Activated B cell treated with CpG ODN at 0.5 μM for 24 hours (primary cell): ENCODE measurements at regions not wholly inside any gene's neighbourhood (a gene's known extent, or its start where the extent isn't known, plus 50 kb on each side); places are given as distances from the start of the nearest gene placed in this dataset.

Experiments used
- ATAC-seq: fragments of 200-7000 bp; cut with Tn5 transposase; one replicate; pipeline ENCODE4 v1.10.0; 2021; ENCODE audit warnings: low read depth, mild to moderate bottlenecking, moderate library complexity
- CTCF ChIA-PET: fragments of 350-600 bp; sonication (Branson Sonifier 250); formaldehyde crosslinking; loops from one replicate; lab custom pipeline; 2021; ENCODE audit warnings: antibody characterized with exemption; lab: Charles Lee
- POLR2A ChIA-PET: fragments of 350-600 bp; sonication (Branson Sonifier 250); formaldehyde crosslinking; loops from one replicate; lab custom pipeline; 2021; ENCODE audit warnings: antibody characterized with exemption; lab: Charles Lee
- DNase-seq: peaks from one replicate; pipeline ENCODE4 v3.0.0; 2022
- H3K27ac Mint-ChIP-seq: one replicate; pipeline ENCODE4 v1.8.0; 2020; ENCODE audit warnings: mixed read lengths
- H3K27me3 Mint-ChIP-seq: one replicate; pipeline ENCODE4 v1.8.0; 2021; ENCODE audit warnings: mixed read lengths
- H3K36me3 Mint-ChIP-seq: one replicate; pipeline ENCODE4 v1.8.0; 2021; ENCODE audit warnings: low read depth, mixed read lengths
- H3K4me1 Mint-ChIP-seq: one replicate; pipeline ENCODE4 v1.8.0; 2021; ENCODE audit warnings: mixed read lengths
- H3K4me3 Mint-ChIP-seq: one replicate; pipeline ENCODE4 v1.8.0; 2020; ENCODE audit warnings: mild to moderate bottlenecking, mixed read lengths
- H3K9me3 Mint-ChIP-seq: one replicate; pipeline ENCODE4 v1.8.0; 2020; ENCODE audit warnings: mixed read lengths
- CTCF ChIP-seq: fragments of 200-600 bp; IDR thresholded peaks from one replicate; pipeline ENCODE4 v1.8.0; 2022; ENCODE audit warnings: antibody characterized with exemption, mild to moderate bottlenecking
- intact Hi-C: fragments of 100-400 bp; cut with micrococcal nuclease; formaldehyde crosslinking; loops from one replicate; pipeline ENCODE4 v1.15.1; 2024

DNA sequence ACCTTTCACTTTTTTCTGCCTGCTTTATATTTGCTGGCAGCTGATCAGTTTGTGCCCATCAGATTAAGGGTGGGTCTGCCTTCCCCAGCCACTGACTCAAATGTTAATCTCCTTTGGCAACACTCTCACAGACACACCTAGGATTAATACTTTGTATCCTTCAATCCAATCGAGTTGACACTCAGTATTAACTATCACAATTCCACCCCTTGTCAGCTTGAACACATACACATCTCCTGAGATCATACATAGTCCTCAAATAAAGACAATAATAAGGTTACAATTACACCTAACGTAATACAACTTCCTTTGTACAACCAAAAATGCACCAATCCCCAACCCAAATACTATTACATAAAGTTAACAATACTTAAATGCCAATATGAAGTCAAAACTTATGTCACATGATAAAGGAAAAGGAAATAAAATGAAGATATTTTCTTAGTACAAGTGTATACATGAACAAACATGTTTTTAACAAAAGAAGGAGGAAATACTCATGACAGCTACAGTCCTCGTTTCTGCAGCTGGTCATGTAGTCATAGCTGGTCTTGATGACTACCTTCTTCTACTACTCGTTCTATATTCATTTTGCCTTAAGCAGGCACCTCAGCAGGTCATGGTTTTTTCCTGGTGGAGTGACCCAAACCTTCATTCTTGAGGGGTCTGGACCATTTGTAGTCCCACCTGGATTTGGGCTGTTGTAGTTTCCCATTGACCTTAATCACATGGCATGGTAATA lies 96.7 kb upstream of the CABCOCO1 start:
- DNase-seq, result no peak
- CTCF ChIA-PET, result no interaction called here
- Mint-ChIP-seq H3K4me3 (no peak overlapping the region), H3K9me3 (peaks cover 9% of the 10 kb centered on the region), H3K4me1 (no peaks in the 10 kb centered on the region), H3K27me3 (peaks cover 4% of the 10 kb centered on the region), H3K36me3 (no peaks in the 10 kb centered on the region), H3K27ac (no peak overlapping the region)
- intact Hi-C loops, result no loop called here
- POLR2A ChIA-PET, result no interaction called here
- no peak for ATAC-seq
- TF ChIP-seq CTCF, result no peak

- POLR2A ChIA-PET, result no interaction called here
- intact Hi-C loops, result no loop called here
- CTCF ChIA-PET, result no interaction called here
- DNase-seq (no peak), ATAC-seq (no peak)
- TF ChIP-seq CTCF, result no peak
- H3K4me1 Mint-ChIP-seq, result no peaks in the 10 kb centered on the region
- peaks cover 4% of the 10 kb centered on the region for H3K27me3 Mint-ChIP-seq
- H3K27ac Mint-ChIP-seq, result no peak overlapping the region
- H3K4me3 Mint-ChIP-seq, result no peak overlapping the region
- H3K36me3 Mint-ChIP-seq, result no peaks in the 10 kb centered on the region
- no peaks in the 10 kb centered on the region for H3K9me3 Mint-ChIP-seq
These were observed 98.3 kb upstream of the CABCOCO1 start for GRCh38 chr10:61564444-61564843.

- Mint-ChIP-seq H3K9me3 (no peaks in the 10 kb centered on the region), H3K4me1 (no peaks in the 10 kb centered on the region), H3K27me3 (peaks cover 7% of the 10 kb centered on the region), H3K27ac (no peak overlapping the region), H3K4me3 (no peak overlapping the region), H3K36me3 (no peaks in the 10 kb centered on the region)
- DNase-seq, result no peak
- intact Hi-C loops, result no loop called here
- ATAC-seq, result no peak
- POLR2A ChIA-PET, result no interaction called here
- CTCF ChIA-PET, result no interaction called here
- TF ChIP-seq CTCF, result no peak
These were observed 103.1 kb upstream of the CABCOCO1 start for GRCh38 chr10:61559615-61560014.

GRCh38 chr10:61558188-61558587 lies 104.5 kb upstream of the CABCOCO1 start:
- no peak for TF ChIP-seq CTCF
- CTCF ChIA-PET, result no interaction called here
- Mint-ChIP-seq H3K4me1 (no peaks in the 10 kb centered on the region), H3K27ac (no peak overlapping the region), H3K4me3 (no peak overlapping the region), H3K9me3 (no peaks in the 10 kb centered on the region), H3K27me3 (peaks cover 7% of the 10 kb centered on the region), H3K36me3 (no peaks in the 10 kb centered on the region)
- intact Hi-C loops, result no loop called here
- POLR2A ChIA-PET, result no interaction called here
- ATAC-seq (no peak), DNase-seq (no peak)

DNA sequence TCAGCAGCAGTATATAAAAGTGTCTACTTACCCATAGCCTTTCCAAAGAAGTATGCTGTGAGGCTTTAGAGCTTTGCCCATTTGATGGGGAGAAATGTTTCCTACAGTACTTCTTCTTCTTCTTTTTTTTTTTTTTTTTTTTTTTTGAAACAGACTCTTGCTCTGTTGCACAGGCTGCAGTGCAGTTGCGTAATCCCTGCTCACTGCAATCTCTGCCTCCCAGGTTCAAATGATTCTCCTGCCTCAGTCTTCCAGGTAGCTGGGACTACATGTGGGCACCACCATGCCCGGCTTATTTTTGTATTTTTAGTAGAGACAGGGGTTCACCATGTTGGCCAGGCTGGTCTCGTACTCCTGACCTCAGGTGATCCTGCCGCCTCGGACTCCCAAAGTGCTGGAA lies 101.7 kb upstream of the TMEM26 start:
- POLR2A ChIA-PET, result no interaction called here
- H3K36me3 Mint-ChIP-seq, result no peaks in the 10 kb centered on the region
- H3K27me3 Mint-ChIP-seq, result peaks cover 10% of the 10 kb centered on the region
- H3K27ac Mint-ChIP-seq, result no peak overlapping the region
- intact Hi-C loops, result no loop called here
- no peak for DNase-seq
- H3K4me1 Mint-ChIP-seq, result no peaks in the 10 kb centered on the region
- H3K9me3 Mint-ChIP-seq, result no peaks in the 10 kb centered on the region
- CTCF ChIA-PET, result no interaction called here
- no peak for ATAC-seq
- no peak overlapping the region for H3K4me3 Mint-ChIP-seq
- no peak for TF ChIP-seq CTCF
